HFFc6 (cell line): ENCODE measurements at regions not wholly inside any gene's neighbourhood (a gene's known extent, or its start where the extent isn't known, plus 50 kb on each side); places are given as distances from the start of the nearest gene placed in this dataset.

Experiments
- DNase-seq: peaks from one replicate; pipeline ENCODE4 v3.0.0-alpha.2; 2018
- H3K27ac Mint-ChIP-seq: 2 replicates; pipeline ENCODE4 v1.8.0; 2020; ENCODE audit warnings: mild to moderate bottlenecking, mixed read lengths
- H3K27me3 Mint-ChIP-seq: 2 replicates; pipeline ENCODE4 v1.8.0; 2021; ENCODE audit warnings: mild to moderate bottlenecking, moderate library complexity, mixed read lengths; ENCODE audit not compliant: insufficient read depth
- H3K36me3 Mint-ChIP-seq: 2 replicates; pipeline ENCODE4 v1.8.0; 2021; ENCODE audit warnings: low read depth, mixed read lengths
- H3K4me1 Mint-ChIP-seq: 2 replicates; pipeline ENCODE4 v1.8.0; 2020; ENCODE audit warnings: low read depth, mixed read lengths
- H3K4me3 Mint-ChIP-seq: 2 replicates; pipeline ENCODE4 v1.8.0; 2020; ENCODE audit warnings: mild to moderate bottlenecking, moderate library complexity, mixed read lengths
- H3K9me3 Mint-ChIP-seq: 2 replicates; pipeline ENCODE4 v1.8.0; 2020; ENCODE audit warnings: mild to moderate bottlenecking, mixed read lengths
- CTCF ChIP-seq: fragments of 200-600 bp; sonication (generic); IDR thresholded peaks from 2 replicates; pipeline ENCODE4 v1.5.0; 2021; ENCODE audit warnings: antibody characterized with exemption, mild to moderate bottlenecking

GRCh38 chr2:123073371-123073770 lies 951.7 kb upstream of the CNTNAP5 start:
- Mint-ChIP-seq H3K36me3 (no peaks in the 10 kb centered on the region; the same call in 1 of the 2 replicates), H3K9me3 (peaks cover 32% of the 10 kb centered on the region), H3K27me3 (no peaks in the 10 kb centered on the region), H3K4me1 (no peaks in the 10 kb centered on the region), H3K27ac (no peak overlapping the region), H3K4me3 (no peak overlapping the region)
- TF ChIP-seq CTCF: no peak
- DNase-seq: no peak

- no peaks in the 10 kb centered on the region for H3K27me3 Mint-ChIP-seq
- no peak for TF ChIP-seq CTCF
- no peak overlapping the region for H3K27ac Mint-ChIP-seq
- H3K4me1 Mint-ChIP-seq: no peaks in the 10 kb centered on the region
- H3K4me3 Mint-ChIP-seq: no peak overlapping the region
- peaks cover 32% of the 10 kb centered on the region for H3K9me3 Mint-ChIP-seq
- no peaks in the 10 kb centered on the region; the same call in 1 of the 2 replicates for H3K36me3 Mint-ChIP-seq
- DNase-seq: no peak
Measured at GRCh38 chr2:123073956-123074355, 951.1 kb upstream of the CNTNAP5 start.

DNA sequence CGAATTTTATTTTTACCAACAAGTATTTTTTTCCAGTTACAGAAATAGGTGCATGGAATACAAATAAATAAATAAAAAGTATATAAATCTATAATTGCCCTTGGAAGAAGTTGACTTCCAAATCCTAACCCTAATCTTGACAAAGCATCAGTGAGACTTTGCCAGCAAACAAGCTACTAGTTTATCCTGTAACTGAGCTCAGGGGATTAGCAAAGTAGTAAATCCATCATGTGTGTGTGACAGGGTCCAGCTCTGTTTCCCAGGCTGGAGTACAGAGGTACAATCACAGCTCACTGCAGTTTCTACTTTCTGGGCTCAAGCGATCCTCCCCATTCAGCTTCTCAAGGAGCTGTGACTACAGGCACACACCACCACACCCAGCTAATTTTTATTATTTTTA lies 948.0 kb upstream of the CNTNAP5 start:
- H3K9me3 Mint-ChIP-seq: peaks cover 41% of the 10 kb centered on the region
- no peaks in the 10 kb centered on the region for H3K27me3 Mint-ChIP-seq
- H3K36me3 Mint-ChIP-seq: peaks cover 4% of the 10 kb centered on the region; the same call in 1 of the 2 replicates
- DNase-seq: no peak
- TF ChIP-seq CTCF: no peak
- H3K4me3 Mint-ChIP-seq: no peak overlapping the region
- H3K27ac Mint-ChIP-seq: no peak overlapping the region
- no peaks in the 10 kb centered on the region for H3K4me1 Mint-ChIP-seq

GRCh38 chr2:123080331-123080730 lies 944.8 kb upstream of the CNTNAP5 start:
- DNase-seq: no peak
- Mint-ChIP-seq H3K27me3 (no peaks in the 10 kb centered on the region), H3K36me3 (0 out of 2 replicates have a peak, but pooled peaks cover 4% of the 10 kb centered on the region), H3K27ac (no peak overlapping the region), H3K4me3 (no peak overlapping the region), H3K9me3 (peaks cover 47% of the 10 kb centered on the region), H3K4me1 (no peaks in the 10 kb centered on the region)
- TF ChIP-seq CTCF: no peak

- peaks cover 32% of the 10 kb centered on the region for H3K9me3 Mint-ChIP-seq
- no peaks in the 10 kb centered on the region for H3K36me3 Mint-ChIP-seq
- H3K4me1 Mint-ChIP-seq: no peaks in the 10 kb centered on the region
- H3K27me3 Mint-ChIP-seq: no peaks in the 10 kb centered on the region
- TF ChIP-seq CTCF: no peak
- no peak overlapping the region for H3K4me3 Mint-ChIP-seq
- no peak for DNase-seq
- no peak overlapping the region for H3K27ac Mint-ChIP-seq
Measured at GRCh38 chr2:123085484-123085883, 939.6 kb upstream of the CNTNAP5 start.
